Lower leg skin (tissue), 3 donors: ENCODE measurements at regions not wholly inside any gene's neighbourhood (a gene's known extent, or its start where the extent isn't known, plus 50 kb on each side); places are given as distances from the start of the nearest gene placed in this dataset.

ENCODE experiments used
- CTCF ChIP-seq, 3 donors: fragments of 450-650 bp; IDR thresholded peaks; one replicate each; pipeline ENCODE4 v1.5.1; 2016; ENCODE audit warnings: antibody characterized with exemption in 3 of 3, mild to moderate bottlenecking in 3 of 3, moderate library complexity in 2 of 3
- POLR2A ChIP-seq, 2 donors: fragments of 450-650 bp; IDR thresholded peaks; one replicate each; pipeline ENCODE4 v1.6.1; 2016 to 2017; ENCODE audit warnings: antibody characterized with exemption in 2 of 2, mild to moderate bottlenecking in 1 of 2, moderate library complexity in 1 of 2

GRCh38 chr3:26452363-26452762, 170.2 kb upstream of the LRRC3B start:
- TF ChIP-seq CTCF (IDR thresholded peaks at IDR 0.05): no peak
- no peak for TF ChIP-seq POLR2A (IDR thresholded peaks at IDR 0.05)
